ENCODE measurements at regions not wholly inside any gene's neighbourhood (a gene's known extent, or its start where the extent isn't known, plus 50 kb on each side); places are given as distances from the start of the nearest gene placed in this dataset.

DNA sequence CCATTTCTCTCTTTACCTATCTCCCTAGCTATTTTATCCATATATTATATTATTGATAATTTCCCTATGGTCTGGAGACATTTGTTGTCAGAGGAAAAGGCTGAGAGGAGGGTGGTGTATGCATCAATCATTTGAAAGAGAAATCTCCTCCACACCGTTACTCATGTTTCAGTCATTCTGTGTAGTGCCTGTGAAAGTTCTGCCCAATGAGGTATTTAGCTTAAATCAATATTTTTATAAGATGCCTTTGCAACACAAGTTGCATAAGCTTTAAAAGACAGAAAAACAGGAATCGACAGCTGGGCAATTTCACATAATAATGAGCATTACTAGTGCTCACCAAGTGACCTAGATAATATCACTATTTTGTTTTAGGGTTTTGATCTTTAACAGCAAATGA lies 363.7 kb upstream of the FSIP2 start (continued):
- TF ChIP-seq, protein P1, sequence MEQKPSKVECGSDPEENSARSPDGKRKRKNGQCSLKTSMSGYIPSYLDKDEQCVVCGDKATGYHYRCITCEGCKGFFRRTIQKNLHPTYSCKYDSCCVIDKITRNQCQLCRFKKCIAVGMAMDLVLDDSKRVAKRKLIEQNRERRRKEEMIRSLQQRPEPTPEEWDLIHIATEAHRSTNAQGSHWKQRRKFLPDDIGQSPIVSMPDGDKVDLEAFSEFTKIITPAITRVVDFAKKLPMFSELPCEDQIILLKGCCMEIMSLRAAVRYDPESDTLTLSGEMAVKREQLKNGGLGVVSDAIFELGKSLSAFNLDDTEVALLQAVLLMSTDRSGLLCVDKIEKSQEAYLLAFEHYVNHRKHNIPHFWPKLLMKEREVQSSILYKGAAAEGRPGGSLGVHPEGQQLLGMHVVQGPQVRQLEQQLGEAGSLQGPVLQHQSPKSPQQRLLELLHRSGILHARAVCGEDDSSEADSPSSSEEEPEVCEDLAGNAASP (IDR thresholded peaks at IDR 0.05): no peak
- no peak for TF ChIP-seq ZNF764 (CRISPR knock-in tag; IDR thresholded peaks at IDR 0.05; ENCODE audit: low read depth)
- no peak for TF ChIP-seq KDM2B (CRISPR knock-in tag; IDR thresholded peaks at IDR 0.05)
- TF ChIP-seq ELF1 (tag; IDR thresholded peaks at IDR 0.05): no peak
- TF ChIP-seq ERF (CRISPR knock-in tag; IDR thresholded peaks at IDR 0.05): no peak
- no peak for TF ChIP-seq FOXO4 (CRISPR knock-in tag; IDR thresholded peaks at IDR 0.05)
- no peak for TF ChIP-seq KAT7 (CRISPR knock-in tag; IDR thresholded peaks at IDR 0.05; ENCODE audit: borderline replicate concordance)
- TF ChIP-seq, protein P2, sequence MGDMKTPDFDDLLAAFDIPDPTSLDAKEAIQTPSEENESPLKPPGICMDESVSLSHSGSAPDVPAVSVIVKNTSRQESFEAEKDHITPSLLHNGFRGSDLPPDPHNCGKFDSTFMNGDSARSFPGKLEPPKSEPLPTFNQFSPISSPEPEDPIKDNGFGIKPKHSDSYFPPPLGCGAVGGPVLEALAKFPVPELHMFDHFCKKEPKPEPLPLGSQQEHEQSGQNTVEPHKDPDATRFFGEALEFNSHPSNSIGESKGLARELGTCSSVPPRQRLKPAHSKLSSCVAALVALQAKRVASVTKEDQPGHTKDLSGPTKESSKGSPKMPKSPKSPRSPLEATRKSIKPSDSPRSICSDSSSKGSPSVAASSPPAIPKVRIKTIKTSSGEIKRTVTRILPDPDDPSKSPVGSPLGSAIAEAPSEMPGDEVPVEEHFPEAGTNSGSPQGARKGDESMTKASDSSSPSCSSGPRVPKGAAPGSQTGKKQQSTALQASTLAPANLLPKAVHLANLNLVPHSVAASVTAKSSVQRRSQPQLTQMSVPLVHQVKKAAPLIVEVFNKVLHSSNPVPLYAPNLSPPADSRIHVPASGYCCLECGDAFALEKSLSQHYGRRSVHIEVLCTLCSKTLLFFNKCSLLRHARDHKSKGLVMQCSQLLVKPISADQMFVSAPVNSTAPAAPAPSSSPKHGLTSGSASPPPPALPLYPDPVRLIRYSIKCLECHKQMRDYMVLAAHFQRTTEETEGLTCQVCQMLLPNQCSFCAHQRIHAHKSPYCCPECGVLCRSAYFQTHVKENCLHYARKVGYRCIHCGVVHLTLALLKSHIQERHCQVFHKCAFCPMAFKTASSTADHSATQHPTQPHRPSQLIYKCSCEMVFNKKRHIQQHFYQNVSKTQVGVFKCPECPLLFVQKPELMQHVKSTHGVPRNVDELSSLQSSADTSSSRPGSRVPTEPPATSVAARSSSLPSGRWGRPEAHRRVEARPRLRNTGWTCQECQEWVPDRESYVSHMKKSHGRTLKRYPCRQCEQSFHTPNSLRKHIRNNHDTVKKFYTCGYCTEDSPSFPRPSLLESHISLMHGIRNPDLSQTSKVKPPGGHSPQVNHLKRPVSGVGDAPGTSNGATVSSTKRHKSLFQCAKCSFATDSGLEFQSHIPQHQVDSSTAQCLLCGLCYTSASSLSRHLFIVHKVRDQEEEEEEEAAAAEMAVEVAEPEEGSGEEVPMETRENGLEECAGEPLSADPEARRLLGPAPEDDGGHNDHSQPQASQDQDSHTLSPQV (IDR thresholded peaks at IDR 0.05): no peak
- TF ChIP-seq, protein P3, sequence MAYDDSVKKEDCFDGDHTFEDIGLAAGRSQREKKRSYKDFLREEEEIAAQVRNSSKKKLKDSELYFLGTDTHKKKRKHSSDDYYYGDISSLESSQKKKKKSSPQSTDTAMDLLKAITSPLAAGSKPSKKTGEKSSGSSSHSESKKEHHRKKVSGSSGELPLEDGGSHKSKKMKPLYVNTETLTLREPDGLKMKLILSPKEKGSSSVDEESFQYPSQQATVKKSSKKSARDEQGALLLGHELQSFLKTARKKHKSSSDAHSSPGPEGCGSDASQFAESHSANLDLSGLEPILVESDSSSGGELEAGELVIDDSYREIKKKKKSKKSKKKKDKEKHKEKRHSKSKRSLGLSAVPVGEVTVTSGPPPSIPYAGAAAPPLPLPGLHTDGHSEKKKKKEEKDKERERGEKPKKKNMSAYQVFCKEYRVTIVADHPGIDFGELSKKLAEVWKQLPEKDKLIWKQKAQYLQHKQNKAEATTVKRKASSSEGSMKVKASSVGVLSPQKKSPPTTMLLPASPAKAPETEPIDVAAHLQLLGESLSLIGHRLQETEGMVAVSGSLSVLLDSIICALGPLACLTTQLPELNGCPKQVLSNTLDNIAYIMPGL (CRISPR knock-in tag; IDR thresholded peaks at IDR 0.05): no peak
- TF ChIP-seq FOXM1 (IDR thresholded peaks at IDR 0.05; ENCODE audit: low read depth): no peak
- no peak for TF ChIP-seq FOXM1 (CRISPR knock-in tag; IDR thresholded peaks at IDR 0.05; ENCODE audit: low read depth)
